SIG-M5 treated with dmso at 0.1 percent for 504 hours (cell line): ENCODE measurements at regions not wholly inside any gene's neighbourhood (a gene's known extent, or its start where the extent isn't known, plus 50 kb on each side); places are given as distances from the start of the nearest gene placed in this dataset.

Source experiments
- DNase-seq: peaks from one replicate; lab custom pipeline; 2025; ENCODE audit not compliant: unreplicated experiment; lab: John Stamatoyannopoulos, UW

DNA sequence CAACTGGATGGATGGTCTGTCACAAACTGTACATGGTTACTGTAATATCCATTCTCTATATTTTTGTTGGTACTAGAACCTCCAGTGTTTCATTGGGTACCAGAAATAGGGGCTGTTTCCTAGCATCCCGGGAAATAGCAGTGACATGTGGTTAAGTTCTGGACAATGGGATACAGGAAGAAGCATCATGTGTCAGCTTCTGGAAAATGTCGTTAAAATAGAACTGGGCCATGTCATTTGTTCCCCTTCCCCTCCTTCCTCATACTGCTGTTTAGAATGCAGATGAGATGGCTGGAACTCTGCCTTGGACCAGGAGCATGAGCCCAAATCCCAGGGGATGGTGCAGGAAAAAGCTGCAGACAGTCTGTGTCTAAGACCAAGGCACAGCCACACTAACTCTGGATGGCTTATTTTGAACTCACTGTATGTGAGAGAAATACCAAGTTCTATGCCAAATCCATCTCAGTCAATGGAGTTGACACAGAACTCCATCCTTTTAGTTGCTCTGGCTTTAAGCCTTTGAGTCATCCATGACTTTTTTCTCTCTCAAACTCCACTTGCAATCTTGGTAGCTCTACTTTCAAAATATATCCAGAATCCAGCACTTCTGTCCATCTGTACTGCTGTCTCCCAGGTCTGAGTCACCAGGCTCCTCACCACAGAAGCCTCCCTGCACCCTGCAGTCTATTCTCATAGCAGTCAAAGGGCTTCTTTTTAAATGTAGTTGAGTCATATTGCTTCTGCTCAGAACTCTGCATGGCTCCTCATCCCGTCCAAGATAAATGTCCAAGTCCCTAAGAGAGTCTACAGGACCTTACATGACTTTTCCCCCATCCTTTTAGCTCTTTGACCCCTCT, 184.2 kb downstream of the NSG2 start:
- no peak for DNase-seq

DNA sequence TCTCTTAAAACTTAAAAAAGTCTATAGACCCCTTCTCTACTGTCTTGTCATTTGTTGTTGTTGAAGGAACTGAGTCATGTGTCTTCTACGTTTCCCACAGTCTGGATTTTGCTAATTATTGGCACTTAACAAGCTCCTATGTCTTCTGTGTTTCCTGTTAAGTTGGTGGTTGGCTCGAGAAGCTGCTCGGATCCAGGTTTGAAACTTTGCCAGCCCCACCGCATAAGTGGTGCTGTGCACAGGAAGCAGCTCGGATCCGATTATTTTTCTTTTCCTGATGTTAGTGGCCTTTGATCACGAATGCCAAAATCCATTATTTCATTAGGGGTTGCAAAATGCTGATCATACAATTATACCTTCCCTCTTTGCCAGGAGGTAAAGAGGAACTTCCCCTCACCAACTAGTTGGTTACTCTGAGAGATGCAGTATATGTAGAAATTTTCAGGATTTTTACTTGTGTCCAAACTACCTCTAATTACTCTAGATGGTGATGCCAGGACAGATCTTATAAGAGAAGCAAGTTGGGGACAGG, 186.5 kb downstream of the NSG2 start:
- no peak for DNase-seq

DNA sequence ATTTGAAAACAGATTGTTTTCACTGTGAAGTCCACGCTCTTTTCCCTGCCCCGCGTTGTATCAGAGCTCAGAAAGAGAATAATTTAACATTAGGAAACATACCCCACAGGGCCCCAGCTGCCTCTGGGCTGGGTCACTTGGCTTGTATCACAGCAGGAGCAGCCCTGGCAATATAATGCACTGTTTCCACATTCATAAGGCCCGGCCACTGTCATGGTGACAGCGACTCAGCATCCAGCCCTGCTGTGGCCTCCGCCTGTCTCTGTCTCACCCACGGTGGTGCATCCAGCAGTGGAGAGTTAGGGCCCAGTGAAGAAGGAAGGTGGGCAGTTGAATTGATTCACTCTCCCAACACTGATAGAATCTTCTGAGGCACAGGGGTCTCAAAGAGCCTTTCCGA, 188.9 kb downstream of the NSG2 start:
- DNase-seq: no peak

DNA sequence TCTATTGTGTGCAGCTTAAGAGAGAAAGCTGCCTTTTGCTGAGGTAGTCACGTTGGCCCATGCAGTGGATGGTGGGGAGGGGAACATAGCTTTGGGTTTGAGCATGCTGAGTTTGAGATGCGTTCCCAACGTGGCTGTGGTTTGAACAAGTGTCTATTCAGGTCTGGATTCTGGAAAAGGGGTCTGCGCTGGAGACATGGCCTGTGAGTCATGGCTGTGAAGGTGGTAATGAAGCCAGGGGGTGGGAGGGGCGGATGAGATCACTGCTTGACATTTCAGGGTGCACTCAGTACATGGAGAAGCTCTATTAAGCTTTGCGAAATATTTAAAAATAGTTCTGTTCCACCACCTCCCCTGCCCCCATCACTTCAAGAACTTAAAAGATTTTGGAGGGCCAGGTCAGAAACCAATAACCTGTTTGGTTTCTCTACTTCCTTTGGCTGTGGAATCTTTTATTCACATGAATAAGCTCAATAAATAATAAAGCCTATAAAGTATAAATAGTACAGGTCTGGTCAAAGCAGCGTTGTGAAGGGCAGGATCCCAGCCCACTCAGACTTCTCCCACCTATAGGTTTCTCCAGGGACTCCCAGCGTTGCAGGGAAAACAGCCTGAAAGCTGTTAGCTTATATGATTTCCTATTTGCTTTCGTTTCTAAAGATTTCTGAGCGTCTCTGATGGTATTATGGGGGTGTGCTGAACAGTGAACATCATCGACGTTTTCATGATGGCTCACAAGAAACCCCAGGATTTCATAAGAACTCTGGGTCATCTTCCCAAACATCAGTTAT, 189.9 kb downstream of the NSG2 start:
- no peak for DNase-seq

DNA sequence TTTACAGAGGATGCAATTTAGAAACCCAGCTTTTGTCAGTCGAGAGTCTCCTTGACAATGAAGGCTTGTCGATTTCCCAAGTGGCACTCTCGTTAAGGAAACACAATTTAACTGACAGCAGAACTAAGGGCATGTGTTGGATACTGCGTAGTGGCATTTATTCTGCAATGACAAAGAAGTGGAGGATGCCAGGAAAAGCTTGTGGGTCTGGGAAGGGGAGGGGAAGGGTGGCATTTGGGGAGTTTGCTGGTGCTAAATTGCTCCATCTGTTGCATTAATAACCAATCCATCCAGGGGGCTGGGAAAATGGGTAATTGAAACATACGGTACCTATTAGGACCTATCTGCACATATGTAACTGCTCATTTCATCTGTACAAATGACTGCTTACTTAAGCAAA, 190.6 kb downstream of the NSG2 start:
- DNase-seq: no peak

DNA sequence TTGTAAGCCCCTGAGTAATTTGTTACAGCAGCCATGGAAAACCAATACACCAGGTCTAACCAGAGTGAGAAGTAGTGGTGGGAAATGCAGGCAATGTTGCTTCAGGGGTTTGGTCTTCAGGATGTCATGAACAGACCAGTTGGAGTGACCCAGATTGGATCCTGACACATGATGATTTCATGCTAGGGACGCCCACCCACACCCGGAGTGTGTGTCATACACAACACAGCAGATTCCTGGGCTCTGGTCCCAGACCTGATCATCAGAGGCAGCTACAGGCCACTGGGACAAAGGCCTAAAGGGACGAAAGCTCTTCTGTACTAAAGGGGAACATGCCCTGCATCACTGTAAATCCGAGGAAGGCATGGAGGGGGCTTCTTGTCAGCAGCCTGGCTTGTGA, 194.2 kb downstream of the NSG2 start:
- no peak for DNase-seq

DNA sequence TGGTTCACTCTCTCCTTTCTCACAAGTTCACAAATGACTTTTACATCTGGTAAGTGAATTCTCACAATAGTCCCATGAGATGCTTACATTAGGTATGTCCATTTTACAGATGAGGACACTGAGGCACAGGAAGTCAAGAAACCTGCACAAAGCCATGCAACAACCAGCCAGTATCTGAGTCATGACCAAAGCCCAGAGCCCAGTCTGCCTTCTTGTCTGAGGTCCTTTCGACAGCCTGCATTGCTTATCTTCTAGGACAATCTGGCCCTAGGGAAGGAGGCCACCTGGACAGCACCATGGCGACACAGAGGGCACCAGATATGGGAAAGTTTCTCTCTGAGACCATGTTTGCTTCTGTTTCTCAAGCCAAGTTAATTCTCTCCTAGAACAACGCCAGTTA, 197.1 kb downstream of the NSG2 start:
- no peak for DNase-seq

DNA sequence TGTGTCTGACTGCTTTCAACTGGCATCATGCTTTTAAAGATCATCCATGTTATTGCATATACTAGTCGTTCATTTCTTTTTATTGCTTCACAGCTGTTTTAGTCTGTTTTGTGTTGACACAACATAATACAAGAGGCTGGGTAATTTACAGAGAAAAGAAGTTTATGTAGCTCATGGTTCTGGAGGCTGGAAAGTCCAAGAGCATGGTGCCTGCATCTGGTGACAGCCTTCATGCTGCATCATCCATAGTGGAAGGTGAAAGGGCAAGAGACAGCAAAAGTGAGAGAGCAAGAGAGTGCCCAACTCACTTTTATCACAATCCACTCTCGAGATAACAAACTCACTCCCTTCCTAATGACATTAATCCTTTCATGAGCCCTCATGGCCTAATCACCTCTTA, 198.4 kb downstream of the NSG2 start:
- no peak for DNase-seq

DNA sequence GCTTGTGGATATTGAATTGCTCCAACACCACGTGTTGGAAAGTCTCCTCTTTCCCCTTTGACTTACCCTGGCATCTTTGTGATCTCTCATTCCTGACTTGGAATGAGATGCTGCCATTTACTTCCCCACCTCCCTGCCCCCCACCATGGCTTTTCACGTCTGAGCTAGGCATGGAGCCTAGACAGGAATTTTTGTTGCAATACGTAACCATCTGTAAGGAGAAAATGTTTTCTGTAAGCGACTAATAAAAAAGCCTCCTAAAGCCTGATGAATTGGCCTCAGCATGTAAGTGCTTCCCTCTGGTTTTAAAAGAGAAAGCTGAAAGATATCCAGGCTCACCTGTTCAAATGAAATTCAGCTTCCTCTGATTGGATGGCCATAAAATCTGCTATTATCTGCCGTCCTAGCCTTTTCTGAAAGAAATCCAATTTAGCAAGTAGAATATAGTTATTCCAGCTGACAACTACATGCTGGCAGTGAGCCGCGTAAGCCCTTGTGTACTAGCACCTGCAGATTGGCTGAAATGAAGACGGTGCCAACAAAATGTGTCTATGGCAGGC, 200.1 kb downstream of the NSG2 start:
- no peak for DNase-seq

DNA sequence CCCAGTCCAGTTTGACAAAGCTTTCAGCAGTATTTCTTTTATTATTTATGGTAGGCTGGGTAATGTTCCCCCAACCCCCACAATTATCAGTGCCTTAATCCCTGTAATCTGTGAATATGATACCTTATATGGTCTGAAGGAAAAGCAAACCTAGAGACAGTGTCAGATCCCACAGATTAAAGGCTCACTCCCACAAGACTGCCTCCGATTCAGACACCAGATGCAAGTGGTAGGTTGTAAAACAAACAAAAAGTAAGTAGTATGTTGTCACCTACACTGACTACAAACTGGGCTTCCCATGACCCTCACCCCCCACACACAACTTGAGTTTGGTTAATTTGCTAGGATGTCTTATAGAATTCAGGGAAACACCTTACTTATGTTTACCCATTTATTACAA, 201.2 kb downstream of the NSG2 start:
- no peak for DNase-seq

DNA sequence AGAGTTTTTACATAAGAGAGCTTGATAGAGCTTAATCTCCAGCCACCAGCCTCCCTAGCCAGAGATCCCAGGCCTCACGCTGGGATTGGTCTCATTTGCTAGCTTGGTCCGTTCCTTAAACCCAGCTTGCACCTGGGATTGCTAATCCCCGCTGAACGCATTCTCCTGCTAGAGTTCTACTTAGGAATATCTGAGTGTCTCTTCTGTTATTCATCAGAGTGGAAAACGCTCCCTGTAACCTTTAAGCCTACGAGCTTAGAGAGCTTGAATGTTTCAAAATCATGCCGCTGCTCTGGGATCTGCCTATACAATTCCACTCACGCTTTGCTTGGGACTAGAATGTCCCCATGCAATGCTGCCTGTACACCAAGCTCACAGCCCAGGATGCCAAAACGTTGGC, 201.8 kb downstream of the NSG2 start:
- no peak for DNase-seq

DNA sequence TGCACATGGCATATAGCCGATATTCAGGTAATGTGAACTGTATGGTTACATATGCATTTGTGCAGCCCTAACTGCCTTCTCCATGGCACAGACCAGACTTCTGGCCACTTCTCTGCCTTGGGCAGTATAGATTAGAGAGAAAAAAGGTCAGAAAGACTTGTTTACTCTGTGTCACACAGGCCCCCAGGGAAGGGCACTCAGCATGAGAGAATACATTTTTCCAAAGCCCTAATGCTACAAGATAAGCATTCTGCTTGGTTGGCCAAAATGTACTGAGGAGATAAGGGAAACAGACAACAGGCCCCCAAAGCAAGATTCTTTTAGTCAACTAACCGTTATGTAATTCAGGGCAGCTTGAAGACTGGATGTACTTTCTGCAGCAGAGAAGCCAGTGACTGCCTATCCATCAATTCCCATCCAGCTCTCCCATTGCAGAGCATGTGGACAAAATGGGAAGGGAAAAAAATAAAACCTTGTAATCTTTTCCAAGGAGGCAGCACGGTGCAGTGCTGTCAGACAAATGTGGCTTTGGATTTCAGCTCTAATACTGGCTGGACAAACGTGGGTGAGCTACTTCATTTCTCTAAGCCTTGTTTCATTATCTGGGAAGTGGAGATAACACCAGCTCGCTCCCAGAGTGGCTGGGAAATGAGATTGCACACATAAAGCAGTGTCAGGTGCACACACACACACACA, 205.9 kb downstream of the NSG2 start:
- DNase-seq: no peak

DNA sequence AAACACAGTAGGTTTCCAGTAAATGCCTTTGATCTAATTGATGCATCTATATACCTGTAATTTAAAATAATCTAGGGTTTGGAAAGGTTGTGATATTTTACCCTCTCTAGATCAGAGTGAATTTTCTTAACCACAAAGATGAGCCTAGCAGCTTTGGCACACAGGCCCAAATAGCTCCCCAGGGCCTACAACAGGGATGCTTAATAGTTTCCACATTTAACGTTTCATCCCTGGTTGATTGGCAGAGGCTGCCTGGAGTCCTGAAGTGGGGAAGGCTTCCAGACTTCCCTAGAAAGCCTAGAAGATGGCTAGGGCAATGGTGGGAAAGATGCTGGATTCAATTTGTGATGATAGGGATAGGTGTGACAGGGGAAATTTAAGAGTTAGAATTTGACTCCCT, 206.6 kb downstream of the NSG2 start:
- no peak for DNase-seq

DNA sequence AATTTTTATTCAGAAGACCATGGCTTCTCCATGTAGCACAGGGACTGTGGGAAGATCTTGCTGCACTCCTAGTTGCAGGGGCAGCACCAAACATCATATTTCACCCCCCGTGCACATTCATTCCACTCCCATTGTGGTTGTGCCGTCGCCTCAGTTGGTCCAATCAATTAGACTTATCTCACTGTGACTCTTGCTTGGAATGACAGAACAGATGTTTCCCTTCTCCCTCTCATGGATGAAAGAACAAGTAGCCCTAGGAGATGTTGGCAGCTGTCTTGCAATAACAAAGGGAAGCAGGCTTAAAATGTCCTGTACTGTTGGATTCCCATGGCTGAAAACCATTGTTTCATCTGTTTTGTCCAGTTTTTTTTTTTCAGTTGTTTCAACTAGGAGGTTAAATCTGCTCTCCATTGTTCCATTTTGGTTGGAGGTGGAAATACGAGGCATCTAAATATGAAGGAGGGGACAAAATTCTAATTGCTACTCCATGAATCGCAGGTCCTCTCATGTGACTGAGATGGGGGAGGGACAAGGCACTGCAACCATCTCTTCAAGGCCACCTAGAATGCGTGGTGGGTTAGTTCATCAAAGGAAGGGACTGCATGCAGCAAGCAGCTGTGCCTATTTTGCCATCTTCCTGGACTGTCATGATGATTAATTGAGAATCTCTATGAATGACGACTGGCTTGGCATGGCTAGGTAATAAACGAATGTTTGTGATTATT, 214.4 kb downstream of the NSG2 start:
- no peak for DNase-seq

DNA sequence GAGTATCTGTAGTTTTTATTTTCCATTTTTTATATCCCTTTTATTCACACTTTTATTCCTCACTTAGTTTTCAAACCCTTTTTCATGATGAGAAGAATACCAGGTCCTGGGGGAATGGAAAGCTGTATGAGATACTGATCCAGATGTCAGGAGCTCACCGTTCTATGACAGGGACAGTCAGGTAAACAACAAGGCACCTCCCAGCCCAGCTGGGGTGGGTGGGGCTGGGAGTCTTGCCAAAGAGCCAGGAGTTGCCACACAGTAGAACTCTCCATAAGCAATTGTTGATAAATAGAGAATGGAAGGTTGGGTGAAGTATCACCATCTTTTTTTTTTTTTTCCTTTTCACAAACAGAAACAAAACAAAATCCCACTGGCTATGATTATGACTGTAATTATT, 225.8 kb downstream of the NSG2 start:
- no peak for DNase-seq

DNA sequence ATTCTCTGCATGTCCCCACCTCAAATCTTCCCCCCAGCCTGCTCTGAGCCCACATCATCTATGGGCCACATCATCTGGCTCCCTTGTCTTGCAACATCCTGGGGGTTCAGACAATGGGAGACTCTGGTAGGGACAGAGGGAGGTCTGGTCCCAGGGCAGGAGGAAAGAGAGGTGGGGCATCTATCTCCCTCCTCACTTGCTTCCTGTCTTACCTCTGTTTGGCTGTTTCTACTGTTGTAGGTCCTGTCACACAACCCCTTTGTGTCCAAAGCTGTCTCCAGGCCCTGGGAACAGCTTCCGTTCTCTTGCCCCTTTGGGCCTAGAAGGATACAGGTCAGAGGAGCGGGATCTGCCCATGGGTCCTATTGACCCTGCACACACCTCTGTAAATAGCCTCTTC, 227.2 kb downstream of the NSG2 start:
- DNase-seq: no peak

DNA sequence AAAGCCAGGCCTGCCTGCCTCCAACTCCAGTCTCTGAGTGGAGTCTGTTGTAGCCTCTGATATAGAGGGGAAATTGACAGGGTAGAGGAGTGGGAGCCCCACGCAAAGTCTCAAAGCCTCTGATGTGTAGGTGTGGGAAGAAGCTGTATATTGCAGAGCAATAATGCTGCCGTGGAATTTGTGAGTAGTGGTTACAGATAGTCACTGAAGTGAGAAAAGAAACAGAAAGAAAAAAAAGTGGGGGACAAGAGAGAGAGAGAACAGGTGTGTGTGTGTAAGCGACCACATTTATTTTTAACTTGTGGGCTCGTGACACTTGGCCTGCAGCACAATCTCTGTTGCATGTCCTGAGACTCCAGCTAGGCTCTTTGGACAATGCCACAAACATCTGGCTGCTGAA, 227.8 kb downstream of the NSG2 start:
- no peak for DNase-seq

DNA sequence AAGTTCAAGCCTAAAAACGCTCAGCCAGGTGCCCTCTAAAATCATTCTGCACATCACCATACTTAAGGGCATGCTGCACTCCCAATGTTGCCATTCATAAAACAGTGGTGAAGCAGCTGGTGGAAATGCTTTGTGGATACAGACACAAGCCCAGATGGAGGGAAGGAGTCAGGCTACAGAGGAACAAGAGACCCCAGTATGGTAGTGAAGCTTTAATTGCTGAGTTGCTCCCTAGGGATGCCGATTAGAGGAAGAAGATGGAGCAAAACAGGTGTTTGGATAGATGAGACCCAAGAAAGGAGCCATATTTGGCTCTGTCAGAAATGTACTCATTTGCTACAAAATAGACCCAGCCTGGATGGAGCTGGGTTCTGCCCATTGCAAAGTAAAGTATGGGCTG, 230.5 kb downstream of the NSG2 start:
- DNase-seq: no peak

DNA sequence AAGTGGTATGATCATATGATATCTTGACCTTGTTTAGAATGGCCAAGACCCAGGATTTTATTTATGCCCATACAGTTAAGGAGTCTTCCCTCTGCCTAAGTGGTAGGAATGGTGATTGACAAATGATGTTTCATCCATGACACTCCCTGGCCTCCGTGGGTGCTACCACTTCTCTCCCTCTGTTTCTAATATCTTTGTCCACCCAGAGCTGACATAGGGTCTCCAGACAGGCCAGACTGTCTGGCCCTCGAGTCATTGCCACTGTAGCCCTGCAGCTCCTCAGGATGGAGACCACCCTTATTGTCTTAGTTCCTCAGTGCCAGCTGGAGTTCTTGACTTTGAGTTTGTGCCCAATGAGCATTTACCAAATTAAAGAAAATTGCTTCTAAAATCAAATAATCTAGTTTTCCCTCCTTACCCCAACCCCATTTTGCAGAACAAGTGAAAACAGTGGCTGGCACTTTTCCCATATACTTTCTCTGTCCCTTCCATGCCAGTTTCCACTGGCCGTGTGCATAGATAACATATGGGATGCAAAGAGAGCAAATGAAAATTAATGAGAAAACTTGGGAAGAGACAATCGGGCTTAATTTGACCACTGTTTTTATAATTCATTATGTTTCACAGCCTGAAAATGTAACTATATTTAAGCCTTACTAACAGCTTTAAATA, 235.7 kb downstream of the NSG2 start:
- DNase-seq: no peak

DNA sequence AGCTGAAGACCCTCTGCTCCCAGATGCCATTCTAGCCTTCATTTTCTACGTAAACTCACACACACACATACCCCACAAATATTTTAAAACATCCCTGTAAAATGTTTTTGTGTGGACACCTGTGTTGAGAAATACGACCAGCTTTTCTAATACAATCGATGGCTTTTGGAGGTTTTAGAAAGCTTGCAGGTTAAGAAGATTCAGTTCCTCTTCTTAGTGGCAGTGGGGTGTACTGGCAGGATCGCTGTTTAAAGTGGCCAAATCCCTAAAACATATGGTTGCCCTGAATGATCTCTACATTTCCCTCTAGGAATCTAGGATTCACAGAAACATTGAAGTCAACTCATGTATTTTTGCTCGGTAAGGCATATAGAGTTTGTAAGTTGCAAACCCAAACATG, 236.3 kb downstream of the NSG2 start:
- DNase-seq: no peak
